Brain microvascular endothelial cell (primary cell): ENCODE measurements at regions not wholly inside any gene's neighbourhood (a gene's known extent, or its start where the extent isn't known, plus 50 kb on each side); places are given as distances from the start of the nearest gene placed in this dataset.

Experiments used
- DNase-seq: peaks from one replicate; pipeline ENCODE4 v3.0.0-alpha.2; 2020
- H3K27ac ChIP-seq: fragments of 250-450 bp; sonication (Bioruptor Pico); 2 replicates; pipeline ENCODE4 v1.5.1; 2020; ENCODE audit warnings: mild to moderate bottlenecking, moderate library complexity
- H3K27me3 ChIP-seq: fragments of 250-450 bp; sonication (Bioruptor Pico); replicated peaks from 2 replicates; pipeline ENCODE4 v1.5.1; 2020; ENCODE audit warnings: mild to moderate bottlenecking
- H3K36me3 ChIP-seq: fragments of 250-450 bp; sonication (Bioruptor Pico); replicated peaks from 2 replicates; pipeline ENCODE4 v1.5.1; 2020; ENCODE audit warnings: mild to moderate bottlenecking
- H3K4me3 ChIP-seq: 2 replicates; pipeline ENCODE4 v1.5.1; 2011; ENCODE audit warnings: low read depth, mild to moderate bottlenecking, control low read depth, low read length, moderate library complexity
- in situ Hi-C: cut with HindIII; loops from 2 replicates; pipeline ENCODE4 v1.10.0; 2017; ENCODE audit warnings: low sequenced_read_pairs, low pct_ligation_motif_present
- TF ChIP-seq, protein P1 (sequence below): IDR thresholded peaks from 2 replicates; pipeline ENCODE4 v1.5.1; 2011; ENCODE audit warnings: low read depth, mild to moderate bottlenecking, moderate library complexity, low read length, control low read depth, inconsistent platforms; ENCODE audit errors: missing control alignments

DNA sequence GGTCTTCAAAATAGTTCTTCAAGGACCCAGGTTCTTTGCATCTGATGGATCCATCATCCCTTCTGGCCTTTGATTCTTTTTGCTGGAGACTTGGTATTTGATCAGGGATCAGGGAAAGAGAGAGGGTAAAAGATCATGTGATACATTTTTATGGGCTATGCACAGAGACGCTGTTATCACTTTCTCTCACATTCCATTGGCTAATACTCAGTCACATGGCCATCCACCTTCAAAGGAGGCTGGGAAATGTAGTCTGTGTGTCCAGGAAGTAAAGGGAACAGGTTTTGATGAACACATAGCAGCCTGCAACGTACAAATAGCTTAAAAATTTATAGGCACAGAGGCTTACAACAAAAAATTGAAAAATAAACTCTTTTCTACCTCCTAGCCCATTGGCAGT, 629.6 kb upstream of the FANCL start:
- H3K4me3 ChIP-seq, result no peak overlapping the region
- TF ChIP-seq, protein P1, sequence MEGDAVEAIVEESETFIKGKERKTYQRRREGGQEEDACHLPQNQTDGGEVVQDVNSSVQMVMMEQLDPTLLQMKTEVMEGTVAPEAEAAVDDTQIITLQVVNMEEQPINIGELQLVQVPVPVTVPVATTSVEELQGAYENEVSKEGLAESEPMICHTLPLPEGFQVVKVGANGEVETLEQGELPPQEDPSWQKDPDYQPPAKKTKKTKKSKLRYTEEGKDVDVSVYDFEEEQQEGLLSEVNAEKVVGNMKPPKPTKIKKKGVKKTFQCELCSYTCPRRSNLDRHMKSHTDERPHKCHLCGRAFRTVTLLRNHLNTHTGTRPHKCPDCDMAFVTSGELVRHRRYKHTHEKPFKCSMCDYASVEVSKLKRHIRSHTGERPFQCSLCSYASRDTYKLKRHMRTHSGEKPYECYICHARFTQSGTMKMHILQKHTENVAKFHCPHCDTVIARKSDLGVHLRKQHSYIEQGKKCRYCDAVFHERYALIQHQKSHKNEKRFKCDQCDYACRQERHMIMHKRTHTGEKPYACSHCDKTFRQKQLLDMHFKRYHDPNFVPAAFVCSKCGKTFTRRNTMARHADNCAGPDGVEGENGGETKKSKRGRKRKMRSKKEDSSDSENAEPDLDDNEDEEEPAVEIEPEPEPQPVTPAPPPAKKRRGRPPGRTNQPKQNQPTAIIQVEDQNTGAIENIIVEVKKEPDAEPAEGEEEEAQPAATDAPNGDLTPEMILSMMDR, result no peak
- DNase-seq, result peak; percentile 4
- no peak overlapping the region for H3K27ac ChIP-seq
- H3K27me3 ChIP-seq, result no peaks in the 10 kb centered on the region
- in situ Hi-C loops, result no loop called here
- no peaks in the 10 kb centered on the region for H3K36me3 ChIP-seq

DNA sequence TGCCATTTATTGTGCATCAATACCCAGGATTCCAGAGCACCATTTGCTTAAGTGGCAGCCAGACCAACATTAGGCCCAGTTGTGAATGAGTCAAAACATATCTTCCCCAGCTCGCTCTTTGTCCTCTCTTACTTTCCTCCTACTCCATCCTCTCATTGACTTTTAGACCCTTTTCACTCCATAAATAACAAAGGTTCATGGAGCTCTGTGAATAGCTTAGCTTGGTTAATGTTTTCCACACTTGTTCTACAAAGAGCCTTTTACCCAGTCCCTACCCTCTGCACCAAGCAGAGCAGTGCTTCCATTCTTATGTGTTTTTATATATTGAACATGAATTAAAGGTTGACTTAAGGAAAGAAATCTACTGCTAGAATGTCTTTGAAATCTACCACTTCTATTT, 625.8 kb upstream of the FANCL start:
- H3K27ac ChIP-seq, result no peak overlapping the region
- TF ChIP-seq, protein P1, result no peak
- in situ Hi-C loops, result no loop called here
- H3K27me3 ChIP-seq, result no peaks in the 10 kb centered on the region
- no peak for DNase-seq
- H3K4me3 ChIP-seq, result no peak overlapping the region
- no peaks in the 10 kb centered on the region for H3K36me3 ChIP-seq

DNA sequence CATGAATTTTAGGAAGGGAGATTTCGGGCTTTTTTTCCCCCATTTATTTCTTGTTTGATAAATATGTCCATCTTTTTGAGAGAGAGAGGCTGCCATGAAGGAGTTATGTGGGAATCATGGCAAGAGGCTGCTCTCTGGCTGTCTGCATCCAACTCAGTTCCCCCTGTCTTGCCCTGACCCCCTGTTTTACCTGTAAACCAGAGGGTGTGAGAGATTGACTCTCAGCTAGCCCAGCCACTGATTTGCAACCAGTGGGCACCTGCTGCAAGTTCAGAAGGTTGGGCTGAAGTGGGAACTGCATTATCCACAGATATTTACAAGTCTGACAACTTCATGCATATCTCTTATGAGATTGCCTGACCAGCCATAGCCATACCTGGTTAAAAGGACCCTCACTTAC, 625.4 kb upstream of the FANCL start:
- H3K4me3 ChIP-seq, result no peak overlapping the region
- TF ChIP-seq, protein P1, result no peak
- DNase-seq, result no peak
- no peaks in the 10 kb centered on the region for H3K36me3 ChIP-seq
- in situ Hi-C loops, result no loop called here
- H3K27me3 ChIP-seq, result no peaks in the 10 kb centered on the region
- no peak overlapping the region for H3K27ac ChIP-seq

DNA sequence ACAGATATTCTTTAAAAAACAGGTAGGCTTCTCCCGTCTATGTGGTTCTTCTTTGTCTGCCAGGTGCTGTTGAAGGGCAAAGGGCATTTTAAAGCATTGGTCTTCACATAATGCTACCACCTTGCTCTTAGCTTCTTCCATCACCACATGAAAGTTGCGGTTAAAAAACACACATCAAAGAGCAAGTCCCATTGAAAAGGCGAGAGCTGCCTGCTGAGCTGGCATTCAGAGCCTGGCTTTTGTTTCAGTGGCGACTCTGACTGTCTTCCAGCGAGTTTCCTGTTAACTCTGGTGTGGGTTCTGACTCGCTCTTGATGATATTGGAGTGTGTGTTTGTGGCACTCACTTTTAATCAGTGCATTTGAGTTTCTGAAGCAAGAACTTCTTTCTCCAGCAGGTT, 624.9 kb upstream of the FANCL start:
- Histone ChIP-seq H3K36me3 (no peaks in the 10 kb centered on the region), H3K4me3 (no peak overlapping the region), H3K27ac (no peak overlapping the region), H3K27me3 (no peaks in the 10 kb centered on the region)
- DNase-seq, result no peak
- TF ChIP-seq, protein P1, result no peak
- in situ Hi-C loops, result no loop called here

DNA sequence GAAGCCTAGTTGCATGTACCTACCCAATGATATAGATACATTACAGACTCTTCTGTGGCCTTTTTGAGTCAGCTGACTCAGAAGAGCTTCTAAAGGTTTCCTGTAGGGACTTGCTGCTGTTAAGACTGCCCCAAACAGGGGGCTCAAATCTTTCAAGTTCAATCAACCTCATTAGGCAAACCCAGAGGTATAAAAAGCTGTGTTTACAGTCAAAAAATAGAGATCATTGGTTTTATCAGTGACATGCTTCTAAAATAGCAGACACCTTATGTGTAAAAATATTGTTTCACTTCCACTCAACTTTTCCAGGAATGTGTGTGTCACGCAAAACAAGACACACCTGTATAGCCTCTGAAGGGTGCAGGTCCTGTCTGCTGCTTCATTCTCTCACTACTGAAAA, 624.3 kb upstream of the FANCL start:
- DNase-seq, result no peak
- H3K27me3 ChIP-seq, result no peaks in the 10 kb centered on the region
- in situ Hi-C loops, result no loop called here
- TF ChIP-seq, protein P1, result no peak
- H3K4me3 ChIP-seq, result no peak overlapping the region
- H3K27ac ChIP-seq, result no peak overlapping the region
- no peaks in the 10 kb centered on the region for H3K36me3 ChIP-seq

DNA sequence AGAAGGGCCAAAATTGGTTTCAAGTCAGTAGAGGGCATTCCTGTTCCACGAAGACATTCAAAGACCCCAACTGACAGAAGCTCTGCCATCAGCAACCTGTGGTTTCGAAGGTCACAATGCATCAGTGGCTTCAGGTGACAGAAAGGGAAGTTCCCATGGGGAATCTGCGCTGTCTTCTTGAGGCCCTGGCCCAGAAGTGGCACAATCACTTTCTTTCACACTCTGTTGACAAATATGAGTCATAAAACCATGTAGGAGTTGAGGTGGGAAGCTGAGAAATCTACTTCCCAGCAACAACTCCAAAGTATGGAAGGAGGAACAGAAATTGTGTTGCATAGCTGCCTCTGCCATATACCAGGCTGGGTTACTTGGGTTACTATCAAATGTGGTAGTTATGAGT, 621.1 kb upstream of the FANCL start:
- no peak for DNase-seq
- H3K27ac ChIP-seq, result no peak overlapping the region
- H3K27me3 ChIP-seq, result no peaks in the 10 kb centered on the region
- no peaks in the 10 kb centered on the region for H3K36me3 ChIP-seq
- TF ChIP-seq, protein P1, result no peak
- in situ Hi-C loops, result no loop called here
- no peak overlapping the region for H3K4me3 ChIP-seq
